MM.1S (cell line): ENCODE measurements at regions not wholly inside any gene's neighbourhood (a gene's known extent, or its start where the extent isn't known, plus 50 kb on each side); places are given as distances from the start of the nearest gene placed in this dataset.

Source experiments
- DNase-seq: peaks from one replicate; pipeline ENCODE4 v3.0.0-alpha.2; 2015
- H2AFZ ChIP-seq: fragments of 300-600 bp; sonication (generic); 2 replicates; pipeline ENCODE4 v1.6.0; 2016; ENCODE audit warnings: antibody characterized with exemption, low read length
- H3F3A ChIP-seq: fragments of 300-600 bp; sonication (generic); 2 replicates; pipeline ENCODE4 v1.6.1; 2016; ENCODE audit warnings: mild to moderate bottlenecking, antibody characterized with exemption, low read length, moderate library complexity, mixed read lengths; ENCODE audit not compliant: insufficient read depth
- H3K27ac ChIP-seq: fragments of 300-600 bp; sonication (generic); 2 replicates; pipeline ENCODE4 v1.5.1; 2016; ENCODE audit warnings: mild to moderate bottlenecking, low read length
- H3K27me3 ChIP-seq: fragments of 300-600 bp; sonication (generic); replicated peaks from 2 replicates; pipeline ENCODE4 v1.6.0; 2016; ENCODE audit warnings: low read length; ENCODE audit not compliant: insufficient read depth
- H3K36me3 ChIP-seq: fragments of 300-600 bp; sonication (generic); replicated peaks from 2 replicates; pipeline ENCODE4 v1.6.1; 2016; ENCODE audit warnings: mild to moderate bottlenecking, low read length, mixed read lengths; ENCODE audit not compliant: insufficient read depth
- H3K4me1 ChIP-seq: fragments of 300-600 bp; sonication (generic); 2 replicates; pipeline ENCODE4 v1.6.1; 2016; ENCODE audit warnings: low read length, mixed read lengths
- H3K4me2 ChIP-seq: fragments of 300-600 bp; sonication (generic); 2 replicates; pipeline ENCODE4 v1.6.0; 2016; ENCODE audit warnings: low read depth, low read length
- H3K4me3 ChIP-seq: fragments of 300-600 bp; sonication (generic); 2 replicates; pipeline ENCODE4 v1.5.1; 2016; ENCODE audit warnings: low read length, mixed read lengths
- H3K79me2 ChIP-seq: fragments of 300-600 bp; sonication (generic); 2 replicates; pipeline ENCODE4 v1.6.1; 2016; ENCODE audit warnings: mixed run types, low read length, mixed read lengths
- H3K9ac ChIP-seq: fragments of 300-600 bp; sonication (generic); 2 replicates; pipeline ENCODE4 v1.6.1; 2016; ENCODE audit warnings: low read length, mixed read lengths
- H3K9me2 ChIP-seq: fragments of 300-600 bp; sonication (generic); replicated peaks from 2 replicates; pipeline ENCODE4 v1.6.1; 2016; ENCODE audit warnings: mild to moderate bottlenecking, low read length, mixed read lengths; ENCODE audit not compliant: insufficient read depth
- H3K9me3 ChIP-seq: fragments of 300-600 bp; sonication (generic); replicated peaks from 2 replicates; pipeline ENCODE4 v1.6.1; 2016; ENCODE audit warnings: mild to moderate bottlenecking, low read length, mixed read lengths; ENCODE audit not compliant: insufficient read depth
- H4K20me1 ChIP-seq: fragments of 300-600 bp; sonication (generic); 2 replicates; pipeline ENCODE4 v1.6.1; 2016; ENCODE audit warnings: mild to moderate bottlenecking, low read length, moderate library complexity, mixed read lengths; ENCODE audit not compliant: insufficient read depth
- CTCF ChIP-seq: fragments of 300-600 bp; sonication (generic); IDR thresholded peaks from 2 replicates; pipeline ENCODE4 v1.5.1; 2016; ENCODE audit warnings: antibody characterized with exemption, low read length, mixed read lengths
- EZH2 ChIP-seq: fragments of 300-600 bp; sonication (generic); optimal IDR thresholded peaks from 2 replicates; pipeline ENCODE3; 2017; ENCODE audit warnings: low read depth, mild to moderate bottlenecking, antibody characterized with exemption, low read length, mixed read lengths
- EZH2phosphoT487 ChIP-seq: fragments of 300-600 bp; sonication (generic); IDR thresholded peaks from 2 replicates; pipeline ENCODE4 v1.6.1; 2018; ENCODE audit warnings: antibody characterized with exemption, low read length

DNA sequence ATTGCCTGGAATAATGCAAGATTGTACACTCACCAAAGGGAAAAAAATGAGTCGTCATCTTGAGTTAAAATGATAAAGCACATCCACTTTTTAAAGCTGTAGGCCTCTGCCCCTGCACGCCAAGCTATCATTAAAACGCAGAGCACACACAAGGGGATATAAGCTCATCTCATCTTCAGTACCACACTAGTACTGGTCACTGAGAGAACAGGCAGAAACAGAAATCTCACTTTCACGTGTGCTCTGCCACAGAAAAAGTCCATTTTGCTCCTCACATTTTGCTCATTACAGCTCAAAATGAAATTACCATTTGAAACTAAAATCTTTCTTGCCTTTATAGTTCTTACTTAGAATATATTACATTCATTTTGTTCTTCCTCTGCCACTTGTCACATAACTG is 99.2 kb upstream of the SLC30A5 start:
- no peak for DNase-seq

DNA sequence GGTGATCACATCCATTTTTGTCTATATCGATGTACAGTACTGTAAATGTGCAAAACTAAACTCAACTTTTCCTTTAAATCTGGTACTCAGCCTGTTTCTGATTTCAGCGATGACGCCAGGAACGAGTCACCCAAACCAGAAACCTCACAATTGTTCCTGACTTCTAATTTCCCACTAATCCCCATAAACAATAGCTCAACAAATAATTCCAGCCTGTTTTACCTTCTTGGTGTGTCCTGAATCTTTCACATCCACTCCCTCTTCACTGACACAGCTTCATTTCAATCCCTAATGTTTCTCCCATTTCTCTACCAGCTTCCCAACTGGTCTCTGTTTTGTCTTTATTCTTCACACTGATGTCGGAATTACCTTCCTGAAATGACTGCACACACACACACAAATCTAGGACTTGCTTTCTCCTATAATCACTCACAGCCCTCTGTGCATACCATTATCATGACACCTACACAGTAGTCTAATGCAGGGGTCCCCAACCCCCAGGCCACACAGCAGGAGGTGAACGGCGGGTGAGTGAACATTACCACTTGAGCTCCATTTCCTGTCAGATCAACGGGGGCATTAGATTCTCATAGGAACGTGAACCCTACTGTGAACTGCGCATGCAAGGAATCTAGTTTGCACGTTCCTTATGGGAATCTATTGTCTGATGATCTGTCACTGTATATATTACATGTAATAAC is 97.8 kb upstream of the SLC30A5 start:
- Histone ChIP-seq H3K9ac (no peak overlapping the region), H4K20me1 (no peaks in the 10 kb centered on the region), H3K4me1 (no peaks in the 10 kb centered on the region), H3K4me3 (no peak overlapping the region), H3K4me2 (no peak overlapping the region), H3K9me2 (no peaks in the 10 kb centered on the region), H3K79me2 (no peaks in the 10 kb centered on the region), H3K27me3 (no peaks in the 10 kb centered on the region), H3K36me3 (no peaks in the 10 kb centered on the region), H3K9me3 (no peaks in the 10 kb centered on the region), H3F3A (no peaks in the 10 kb centered on the region), H3K27ac (no peak overlapping the region), H2AFZ (no peak overlapping the region)
- no peak for TF ChIP-seq CTCF
- no peak for TF ChIP-seq EZH2phosphoT487
- TF ChIP-seq EZH2, result no peak
- no peak for DNase-seq

More for the DNA sequence above, 99.2 kb upstream of the SLC30A5 start:
- H3K79me2 ChIP-seq, result no peaks in the 10 kb centered on the region
- H3K9me2 ChIP-seq, result no peaks in the 10 kb centered on the region
- H3F3A ChIP-seq, result no peaks in the 10 kb centered on the region
- H3K36me3 ChIP-seq, result no peaks in the 10 kb centered on the region
- no peaks in the 10 kb centered on the region for H4K20me1 ChIP-seq
- H3K27ac ChIP-seq, result no peak overlapping the region
- no peaks in the 10 kb centered on the region for H3K9me3 ChIP-seq
- TF ChIP-seq CTCF (no peak), EZH2 (no peak), EZH2phosphoT487 (no peak)
- H2AFZ ChIP-seq, result no peak overlapping the region
- H3K27me3 ChIP-seq, result no peaks in the 10 kb centered on the region
- no peak overlapping the region for H3K9ac ChIP-seq
- no peak overlapping the region for H3K4me2 ChIP-seq
- no peak overlapping the region for H3K4me3 ChIP-seq
- H3K4me1 ChIP-seq, result no peaks in the 10 kb centered on the region

DNA sequence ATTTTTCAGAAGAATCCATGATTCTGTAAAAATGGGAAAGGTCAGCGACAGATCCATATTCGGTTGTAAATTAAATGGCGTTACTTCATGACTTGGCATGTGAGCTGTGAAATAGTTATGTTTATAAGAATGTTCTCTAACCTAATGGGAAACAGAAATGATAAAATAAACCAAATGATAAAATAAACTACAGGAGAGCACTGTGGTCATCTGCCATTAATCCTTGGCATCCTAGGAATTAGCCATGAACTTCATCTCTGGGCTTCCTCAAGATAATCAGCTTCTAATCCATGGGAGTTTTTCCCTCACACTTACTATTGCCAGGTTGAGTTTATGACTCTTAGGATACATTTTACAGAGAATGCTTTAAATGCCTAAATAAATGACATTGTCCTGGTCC is 94.6 kb upstream of the SLC30A5 start:
- H4K20me1 ChIP-seq, result no peaks in the 10 kb centered on the region

More for the DNA sequence above, 94.6 kb upstream of the SLC30A5 start:
- no peak overlapping the region for H3K27ac ChIP-seq
- no peak overlapping the region for H3K4me2 ChIP-seq
- no peak for DNase-seq
- no peak overlapping the region for H3K9ac ChIP-seq
- TF ChIP-seq EZH2, result no peak
- TF ChIP-seq CTCF, result no peak
- TF ChIP-seq EZH2phosphoT487, result no peak
- H3K4me3 ChIP-seq, result no peak overlapping the region
- no peak overlapping the region for H2AFZ ChIP-seq
- no peaks in the 10 kb centered on the region for H3K79me2 ChIP-seq
- H3K9me2 ChIP-seq, result no peaks in the 10 kb centered on the region
- no peaks in the 10 kb centered on the region for H3K9me3 ChIP-seq
- no peaks in the 10 kb centered on the region for H3K4me1 ChIP-seq
- no peaks in the 10 kb centered on the region for H3K27me3 ChIP-seq
- no peaks in the 10 kb centered on the region for H3F3A ChIP-seq
- H3K36me3 ChIP-seq, result no peaks in the 10 kb centered on the region
